B cell (primary cell): ENCODE measurements at regions not wholly inside any gene's neighbourhood (a gene's known extent, or its start where the extent isn't known, plus 50 kb on each side); places are given as distances from the start of the nearest gene placed in this dataset.

ENCODE experiments used
- ATAC-seq: fragments of 200-7000 bp; cut with Tn5 transposase; one replicate; pipeline ENCODE4 v1.10.0; 2021; ENCODE audit warnings: low read depth, mild to moderate bottlenecking, moderate number of reproducible peaks, moderate library complexity
- CTCF ChIA-PET: fragments of 350-600 bp; sonication (Branson Sonifier 250); formaldehyde crosslinking; loops from one replicate; lab custom pipeline; 2021; ENCODE audit warnings: antibody characterized with exemption, inconsistent platforms; lab: Charles Lee
- POLR2A ChIA-PET: fragments of 350-600 bp; sonication (Branson Sonifier 250); formaldehyde crosslinking; loops from one replicate; lab custom pipeline; 2021; ENCODE audit warnings: antibody characterized with exemption; lab: Charles Lee
- DNase-seq: peaks from one replicate; pipeline ENCODE4 v3.0.0; 2013
- H2AFZ ChIP-seq: 2 replicates; pipeline ENCODE4 v1.6.1; 2012; ENCODE audit warnings: mild to moderate bottlenecking, low read depth, low read length; ENCODE audit not compliant: insufficient read depth, poor library complexity, severe bottlenecking
- H3K27ac ChIP-seq, 2 donors: 1 replicate in 1 of 2; 2 replicates in 1 of 2; pipeline ENCODE4 v1.5.1; 2012 to 2013; ENCODE audit warnings: low read length in 2 of 2, mild to moderate bottlenecking in 2 of 2, moderate library complexity in 1 of 2
- H3K27me3 ChIP-seq, 4 experiments: fragments of 200-600 bp in 1 of 4; sonication (generic) in 1 of 4; replicated peaks in 1 of 4; 1 replicate in 2 of 4; 2 replicates in 2 of 4; pipeline versions ENCODE4 v1.6.1 to v1.7.0; 2013 to 2016; ENCODE audit warnings: low read length in 3 of 4, mild to moderate bottlenecking in 2 of 4, mixed read lengths in 1 of 4, moderate library complexity in 1 of 4; ENCODE audit not compliant: insufficient read depth in 4 of 4, control insufficient read depth in 3 of 4; ENCODE audit errors: control extremely low read depth in 1 of 4
- H3K36me3 ChIP-seq, 2 experiments: replicated peaks in 1 of 2; 1 replicate in 1 of 2; 2 replicates in 1 of 2; pipeline versions ENCODE4 v1.6.1 to v1.7.1; 2013; ENCODE audit warnings: low read length in 1 of 2; ENCODE audit not compliant: insufficient read depth in 2 of 2, control insufficient read depth in 1 of 2; ENCODE audit errors: control extremely low read depth in 1 of 2, extremely low read depth in 1 of 2
- H3K4me1 ChIP-seq, 2 donors: fragments of 200-600 bp in 1 of 2; sonication (generic) in 1 of 2; 1 replicate in 1 of 2; 2 replicates in 1 of 2; pipeline versions ENCODE4 v1.5.1 to v1.6.1; 2013 to 2017; ENCODE audit warnings: low read length in 2 of 2; ENCODE audit not compliant: control insufficient read depth in 2 of 2, insufficient read depth in 2 of 2
- H3K4me2 ChIP-seq: replicated peaks from 2 replicates; pipeline ENCODE3; 2012; ENCODE audit warnings: mild to moderate bottlenecking, low read depth, low read length; ENCODE audit not compliant: poor library complexity, severe bottlenecking
- H3K4me3 ChIP-seq, 5 experiments: fragments of 200-600 bp in 1 of 5; sonication (generic) in 1 of 5; 1 replicate in 3 of 5; 2 replicates in 2 of 5; pipeline versions ENCODE4 v1.5.1 to v1.7.0; 2011 to 2016; ENCODE audit warnings: low read length in 4 of 5, mild to moderate bottlenecking in 4 of 5, low read depth in 2 of 5, control low read depth in 1 of 5, moderate library complexity in 1 of 5; ENCODE audit not compliant: insufficient read depth in 1 of 5; ENCODE audit errors: control extremely low read depth in 1 of 5, extremely low read depth in 1 of 5
- H3K79me2 ChIP-seq: fragments of 200-600 bp; sonication (generic); one replicate; pipeline ENCODE4 v1.6.0; 2016; ENCODE audit warnings: low read length; ENCODE audit not compliant: control insufficient read depth, insufficient read depth
- H3K9ac ChIP-seq: fragments of 200-600 bp; sonication (generic); 2 replicates; pipeline ENCODE4 v1.6.1; 2017; ENCODE audit warnings: mild to moderate bottlenecking, low read length, moderate library complexity
- H3K9me3 ChIP-seq, 3 donors: one replicate each; pipeline versions ENCODE4 v1.6.1 to v1.7.1; 2013; ENCODE audit warnings: low read length in 2 of 3; ENCODE audit not compliant: control insufficient read depth in 2 of 3, insufficient read depth in 1 of 3; ENCODE audit errors: control extremely low read depth in 1 of 3
- H4K20me1 ChIP-seq: 2 replicates; pipeline ENCODE4 v1.6.0; 2012; ENCODE audit warnings: mild to moderate bottlenecking, low read length; ENCODE audit not compliant: insufficient read depth, control insufficient read depth, poor library complexity, severe bottlenecking
- H3K27ac Mint-ChIP-seq: one replicate; pipeline ENCODE4 v1.8.0; 2021; ENCODE audit warnings: mixed read lengths
- H3K27me3 Mint-ChIP-seq: one replicate; pipeline ENCODE4 v1.8.0; 2021; ENCODE audit warnings: mixed read lengths
- H3K4me1 Mint-ChIP-seq: one replicate; pipeline ENCODE4 v1.8.0; 2021; ENCODE audit warnings: mixed read lengths
- H3K4me3 Mint-ChIP-seq: one replicate; pipeline ENCODE4 v1.8.0; 2021; ENCODE audit warnings: mixed read lengths
- H3K9me3 Mint-ChIP-seq: one replicate; pipeline ENCODE4 v1.8.0; 2022; ENCODE audit warnings: mixed read lengths; ENCODE audit not compliant: insufficient read depth
- CTCF ChIP-seq: fragments of 200-600 bp; IDR thresholded peaks from one replicate; pipeline ENCODE4 v1.8.0; 2022; ENCODE audit warnings: antibody characterized with exemption, mild to moderate bottlenecking
- EZH2 ChIP-seq: IDR thresholded peaks from 2 replicates; pipeline ENCODE4 v1.6.1; 2012; ENCODE audit warnings: borderline replicate concordance, low read depth, mild to moderate bottlenecking, moderate library complexity, low read length; ENCODE audit not compliant: insufficient read depth, poor library complexity, severe bottlenecking
- WGBS: methylation state at CpG from one replicate; pipeline ENCODE4 v1.1.5; 2013; ENCODE audit warnings: missing lambda C conversion rate; ENCODE audit not compliant: insufficient coverage; 5-methylcytosine and 5-hydroxymethylcytosine counted together
- intact Hi-C: fragments of 100-400 bp; cut with micrococcal nuclease; formaldehyde crosslinking; loops from one replicate; pipeline ENCODE4 v1.10.0; 2022

GRCh38 chr15:60297047-60297446 is 100.7 kb downstream of the ANXA2 start:
- Histone ChIP-seq H3K27ac (no peak overlapping the region), H2AFZ (no peak overlapping the region), H3K4me3 (no peak overlapping the region), H3K36me3 (no peaks in the 10 kb centered on the region), H3K79me2 (no peaks in the 10 kb centered on the region), H3K9me3 (peaks cover 0 to 8% (median 0%) of the 10 kb centered on the region in 3 donors), H3K4me2 (no peak overlapping the region), H3K9ac (no peak overlapping the region), H3K4me1 (no peaks in the 10 kb centered on the region), H3K27me3 (no peaks in the 10 kb centered on the region), H4K20me1 (no peaks in the 10 kb centered on the region)
- H3K27ac Mint-ChIP-seq = no peak overlapping the region
- H3K27me3 Mint-ChIP-seq = no peaks in the 10 kb centered on the region
- intact Hi-C loops = no loop called here
- ChIA-PET CTCF (interaction anchor here (0.7 kb wide), 1 partner anchor 30 kb away, joined by 3 read pairs; no protein-coding TSS in a partner anchor), POLR2A (no interaction called here)
- no peak for DNase-seq
- ATAC-seq = no peak
- no peak overlapping the region for H3K4me3 Mint-ChIP-seq
- peaks cover 6% of the 10 kb centered on the region for H3K9me3 Mint-ChIP-seq
- WGBS = 100% methylated on average over 1 of the region's 3 CpGs
- H3K4me1 Mint-ChIP-seq = no peaks in the 10 kb centered on the region
- TF ChIP-seq CTCF = no peak
- no peak for TF ChIP-seq EZH2
